ENCODE measurements at regions not wholly inside any gene's neighbourhood (a gene's known extent, or its start where the extent isn't known, plus 50 kb on each side); places are given as distances from the start of the nearest gene placed in this dataset.
"Not testable (repeated sequence)": the region's sequence is repeated elsewhere in the genome, so short reads cannot be mapped to it uniquely, and the experiment has no call there.

- CTCF ChIA-PET, result no interaction called here
- H3K9me3 Mint-ChIP-seq, result peaks cover 21% of the 10 kb centered on the region
- H3K27me3 Mint-ChIP-seq (ENCODE audit: low read depth), result no peaks in the 10 kb centered on the region
- no peaks in the 10 kb centered on the region for H3K4me1 Mint-ChIP-seq (ENCODE audit: low read depth)
- H3K27ac Mint-ChIP-seq, result no peak overlapping the region
- DNase-seq, result no peak
- no peak overlapping the region for H3K4me3 Mint-ChIP-seq
- H3K36me3 Mint-ChIP-seq (ENCODE audit: low read depth), result no peaks in the 10 kb centered on the region
- intact Hi-C loops (cut with micrococcal nuclease), result no loop called here
These were observed 235.8 kb upstream of the CDH8 start for GRCh38 chr16:62272035-62272434.

GRCh38 chr16:62261760-62262159 is 225.5 kb upstream of the CDH8 start:
- intact Hi-C loops (cut with micrococcal nuclease), result no loop called here
- no peaks in the 10 kb centered on the region for H3K36me3 Mint-ChIP-seq (ENCODE audit: low read depth)
- no peak overlapping the region for H3K4me3 Mint-ChIP-seq
- no peak for DNase-seq
- H3K27ac Mint-ChIP-seq, result no peak overlapping the region
- H3K4me1 Mint-ChIP-seq (ENCODE audit: low read depth), result no peaks in the 10 kb centered on the region
- H3K9me3 Mint-ChIP-seq, result peaks cover 18% of the 10 kb centered on the region
- CTCF ChIA-PET, result no interaction called here
- H3K27me3 Mint-ChIP-seq (ENCODE audit: low read depth), result no peaks in the 10 kb centered on the region

GRCh38 chr16:62258931-62259435 is 222.7 kb upstream of the CDH8 start:
- H3K9me3 Mint-ChIP-seq; intact Hi-C loops (cut with micrococcal nuclease): not testable (repeated sequence)

GRCh38 chr16:62256406-62256805 is 220.2 kb upstream of the CDH8 start:
- no peak overlapping the region for H3K4me3 Mint-ChIP-seq
- no peaks in the 10 kb centered on the region for H3K36me3 Mint-ChIP-seq (ENCODE audit: low read depth)
- CTCF ChIA-PET, result no interaction called here
- no peak overlapping the region for H3K27ac Mint-ChIP-seq
- no peaks in the 10 kb centered on the region for H3K27me3 Mint-ChIP-seq (ENCODE audit: low read depth)
- peaks cover 10% of the 10 kb centered on the region for H3K9me3 Mint-ChIP-seq
- DNase-seq, result no peak
- intact Hi-C loops (cut with micrococcal nuclease), result no loop called here
- H3K4me1 Mint-ChIP-seq (ENCODE audit: low read depth), result no peaks in the 10 kb centered on the region

More at GRCh38 chr16:62258931-62259435, 222.7 kb upstream of the CDH8 start:
- CTCF ChIA-PET; H3K27me3 Mint-ChIP-seq (ENCODE audit: low read depth); H3K4me1 Mint-ChIP-seq (ENCODE audit: low read depth); H3K27ac Mint-ChIP-seq; DNase-seq; H3K36me3 Mint-ChIP-seq (ENCODE audit: low read depth); H3K4me3 Mint-ChIP-seq: not testable (repeated sequence)

- no peaks in the 10 kb centered on the region for H3K27me3 Mint-ChIP-seq (ENCODE audit: low read depth)
- intact Hi-C loops (cut with micrococcal nuclease), result no loop called here
- CTCF ChIA-PET, result no interaction called here
These were observed 218.6 kb upstream of the CDH8 start for GRCh38 chr16:62254847-62255246.

GRCh38 chr16:62254372-62254771 is 218.1 kb upstream of the CDH8 start:
- CTCF ChIA-PET, result no interaction called here
- H3K27me3 Mint-ChIP-seq (ENCODE audit: low read depth), result no peaks in the 10 kb centered on the region
- H3K36me3 Mint-ChIP-seq (ENCODE audit: low read depth), result no peaks in the 10 kb centered on the region
- no peak overlapping the region for H3K27ac Mint-ChIP-seq
- no peak overlapping the region for H3K4me3 Mint-ChIP-seq
- peaks cover 9% of the 10 kb centered on the region for H3K9me3 Mint-ChIP-seq
- intact Hi-C loops (cut with micrococcal nuclease), result no loop called here
- DNase-seq, result no peak
- no peaks in the 10 kb centered on the region for H3K4me1 Mint-ChIP-seq (ENCODE audit: low read depth)

More at GRCh38 chr16:62254847-62255246, 218.6 kb upstream of the CDH8 start:
- H3K4me3 Mint-ChIP-seq, result no peak overlapping the region
- peaks cover 9% of the 10 kb centered on the region for H3K9me3 Mint-ChIP-seq
- DNase-seq, result no peak
- H3K4me1 Mint-ChIP-seq (ENCODE audit: low read depth), result no peaks in the 10 kb centered on the region
- no peaks in the 10 kb centered on the region for H3K36me3 Mint-ChIP-seq (ENCODE audit: low read depth)
- no peak overlapping the region for H3K27ac Mint-ChIP-seq

GRCh38 chr16:62253966-62254365 is 217.7 kb upstream of the CDH8 start:
- no peak for DNase-seq
- no peaks in the 10 kb centered on the region for H3K36me3 Mint-ChIP-seq (ENCODE audit: low read depth)
- no peaks in the 10 kb centered on the region for H3K4me1 Mint-ChIP-seq (ENCODE audit: low read depth)
- no peak overlapping the region for H3K4me3 Mint-ChIP-seq
- CTCF ChIA-PET, result no interaction called here
- H3K27me3 Mint-ChIP-seq (ENCODE audit: low read depth), result no peaks in the 10 kb centered on the region
- peaks cover 9% of the 10 kb centered on the region for H3K9me3 Mint-ChIP-seq
- intact Hi-C loops (cut with micrococcal nuclease), result no loop called here
- H3K27ac Mint-ChIP-seq, result no peak overlapping the region

- CTCF ChIA-PET, result no interaction called here
- no peaks in the 10 kb centered on the region for H3K4me1 Mint-ChIP-seq (ENCODE audit: low read depth)
- intact Hi-C loops (cut with micrococcal nuclease), result no loop called here
- peaks cover 11% of the 10 kb centered on the region for H3K9me3 Mint-ChIP-seq
- H3K27me3 Mint-ChIP-seq (ENCODE audit: low read depth), result no peaks in the 10 kb centered on the region
- DNase-seq, result no peak
- H3K27ac Mint-ChIP-seq, result no peak overlapping the region
- no peaks in the 10 kb centered on the region for H3K36me3 Mint-ChIP-seq (ENCODE audit: low read depth)
- H3K4me3 Mint-ChIP-seq, result no peak overlapping the region
These were observed 212.8 kb upstream of the CDH8 start for GRCh38 chr16:62249069-62249468.

- Mint-ChIP-seq H3K4me1 (ENCODE audit: low read depth) (no peaks in the 10 kb centered on the region), H3K27me3 (ENCODE audit: low read depth) (no peaks in the 10 kb centered on the region), H3K4me3 (no peak overlapping the region), H3K27ac (no peak overlapping the region), H3K9me3 (peaks cover 10% of the 10 kb centered on the region), H3K36me3 (ENCODE audit: low read depth) (no peaks in the 10 kb centered on the region)
- no peak for DNase-seq
- intact Hi-C loops (cut with micrococcal nuclease), result no loop called here
- CTCF ChIA-PET, result no interaction called here
These were observed 204.5 kb upstream of the CDH8 start for GRCh38 chr16:62240722-62241121.

GRCh38 chr16:62225675-62226074 is 189.4 kb upstream of the CDH8 start:
- DNase-seq, result peak; percentile 51
- no peaks in the 10 kb centered on the region for H3K27me3 Mint-ChIP-seq (ENCODE audit: low read depth)
- intact Hi-C loops (cut with micrococcal nuclease), result no loop called here
- no peaks in the 10 kb centered on the region for H3K9me3 Mint-ChIP-seq
- H3K36me3 Mint-ChIP-seq (ENCODE audit: low read depth), result no peaks in the 10 kb centered on the region
- no peak overlapping the region for H3K27ac Mint-ChIP-seq
- H3K4me3 Mint-ChIP-seq, result no peak overlapping the region
- CTCF ChIA-PET, result no interaction called here
- no peaks in the 10 kb centered on the region for H3K4me1 Mint-ChIP-seq (ENCODE audit: low read depth)

- Mint-ChIP-seq H3K4me3 (no peak overlapping the region), H3K4me1 (ENCODE audit: low read depth) (no peaks in the 10 kb centered on the region), H3K27ac (no peak overlapping the region), H3K9me3 (peaks cover 3% of the 10 kb centered on the region), H3K36me3 (ENCODE audit: low read depth) (no peaks in the 10 kb centered on the region), H3K27me3 (ENCODE audit: low read depth) (no peaks in the 10 kb centered on the region)
- no peak for DNase-seq
- CTCF ChIA-PET, result no interaction called here
- intact Hi-C loops (cut with micrococcal nuclease), result no loop called here
These were observed 188.5 kb upstream of the CDH8 start for GRCh38 chr16:62224646-62225209.

GRCh38 chr16:62216837-62217236 is 180.6 kb upstream of the CDH8 start:
- no peak for DNase-seq
- Mint-ChIP-seq H3K4me1 (ENCODE audit: low read depth) (no peaks in the 10 kb centered on the region), H3K4me3 (no peak overlapping the region), H3K27ac (no peak overlapping the region), H3K27me3 (ENCODE audit: low read depth) (no peaks in the 10 kb centered on the region), H3K9me3 (peaks cover 11% of the 10 kb centered on the region), H3K36me3 (ENCODE audit: low read depth) (no peaks in the 10 kb centered on the region)
- intact Hi-C loops (cut with micrococcal nuclease), result no loop called here
- CTCF ChIA-PET, result no interaction called here

- Mint-ChIP-seq H3K27ac (no peak overlapping the region), H3K36me3 (ENCODE audit: low read depth) (no peaks in the 10 kb centered on the region), H3K27me3 (ENCODE audit: low read depth) (no peaks in the 10 kb centered on the region), H3K9me3 (peaks cover 15% of the 10 kb centered on the region), H3K4me1 (ENCODE audit: low read depth) (no peaks in the 10 kb centered on the region), H3K4me3 (no peak overlapping the region)
- CTCF ChIA-PET, result no interaction called here
- intact Hi-C loops (cut with micrococcal nuclease), result no loop called here
- no peak for DNase-seq
These were observed 177.5 kb upstream of the CDH8 start for GRCh38 chr16:62213763-62214162.

GRCh38 chr16:62208934-62209333 is 172.7 kb upstream of the CDH8 start:
- H3K4me3 Mint-ChIP-seq, result no peak overlapping the region
- CTCF ChIA-PET, result no interaction called here
- no peaks in the 10 kb centered on the region for H3K36me3 Mint-ChIP-seq (ENCODE audit: low read depth)
- no peaks in the 10 kb centered on the region for H3K4me1 Mint-ChIP-seq (ENCODE audit: low read depth)
- intact Hi-C loops (cut with micrococcal nuclease), result no loop called here
- no peak for DNase-seq
- H3K27ac Mint-ChIP-seq, result no peak overlapping the region
- H3K9me3 Mint-ChIP-seq, result peaks cover 15% of the 10 kb centered on the region
- no peaks in the 10 kb centered on the region for H3K27me3 Mint-ChIP-seq (ENCODE audit: low read depth)
